ENCODE measurements at regions not wholly inside any gene's neighbourhood (a gene's known extent, or its start where the extent isn't known, plus 50 kb on each side); places are given as distances from the start of the nearest gene placed in this dataset.
"Not testable (repeated sequence)": the region's sequence is repeated elsewhere in the genome, so short reads cannot be mapped to it uniquely, and the experiment has no call there.

DNA sequence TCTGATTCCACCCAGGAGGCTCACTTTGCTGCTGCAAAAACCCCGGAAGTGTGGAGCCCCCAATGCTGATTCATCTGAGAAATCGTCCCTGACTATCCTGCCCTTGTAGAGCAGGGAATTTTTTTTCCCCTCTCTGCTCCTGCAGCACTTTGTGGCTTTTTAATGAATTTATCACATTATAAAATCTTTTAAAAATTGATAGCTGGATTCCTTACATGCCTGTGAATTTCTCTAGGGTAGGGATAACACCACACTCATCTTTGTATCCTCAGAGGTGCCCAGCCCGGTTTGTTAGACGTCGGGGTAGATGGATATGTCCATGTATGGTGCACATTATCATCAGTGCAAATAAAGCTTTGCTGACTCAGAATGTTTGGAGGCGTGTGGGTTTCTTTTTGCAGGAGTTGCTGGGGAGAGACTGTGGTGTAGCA, 185.7 kb downstream of the STK31 start:
- no peaks in the 10 kb centered on the region for H3K9me3 ChIP-seq (ENCODE audit: insufficient read depth, low read length, severe bottlenecking)
- peaks cover 22% of the 10 kb centered on the region for H3K4me1 ChIP-seq (ENCODE audit: insufficient read depth, low read length)
- H3K27me3 ChIP-seq (ENCODE audit: insufficient read depth, low read length, poor library complexity), result peaks cover 18% of the 10 kb centered on the region
- TF ChIP-seq, protein P1, sequence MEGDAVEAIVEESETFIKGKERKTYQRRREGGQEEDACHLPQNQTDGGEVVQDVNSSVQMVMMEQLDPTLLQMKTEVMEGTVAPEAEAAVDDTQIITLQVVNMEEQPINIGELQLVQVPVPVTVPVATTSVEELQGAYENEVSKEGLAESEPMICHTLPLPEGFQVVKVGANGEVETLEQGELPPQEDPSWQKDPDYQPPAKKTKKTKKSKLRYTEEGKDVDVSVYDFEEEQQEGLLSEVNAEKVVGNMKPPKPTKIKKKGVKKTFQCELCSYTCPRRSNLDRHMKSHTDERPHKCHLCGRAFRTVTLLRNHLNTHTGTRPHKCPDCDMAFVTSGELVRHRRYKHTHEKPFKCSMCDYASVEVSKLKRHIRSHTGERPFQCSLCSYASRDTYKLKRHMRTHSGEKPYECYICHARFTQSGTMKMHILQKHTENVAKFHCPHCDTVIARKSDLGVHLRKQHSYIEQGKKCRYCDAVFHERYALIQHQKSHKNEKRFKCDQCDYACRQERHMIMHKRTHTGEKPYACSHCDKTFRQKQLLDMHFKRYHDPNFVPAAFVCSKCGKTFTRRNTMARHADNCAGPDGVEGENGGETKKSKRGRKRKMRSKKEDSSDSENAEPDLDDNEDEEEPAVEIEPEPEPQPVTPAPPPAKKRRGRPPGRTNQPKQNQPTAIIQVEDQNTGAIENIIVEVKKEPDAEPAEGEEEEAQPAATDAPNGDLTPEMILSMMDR (IDR thresholded peaks at IDR 0.05; ENCODE audit: borderline replicate concordance, extremely low read depth, low read length, poor library complexity, severe bottlenecking), result no peak
- no peak for TF ChIP-seq EZH2 (IDR thresholded peaks at IDR 0.05; ENCODE audit: borderline replicate concordance, low read depth, low read length, severe bottlenecking)
- DNase-seq (peak; percentile 5), ATAC-seq (ENCODE audit: insufficient read depth, low read depth) (no peak)
- no peak overlapping the region for H3K9ac ChIP-seq (ENCODE audit: low read depth, low read length)
- H3K79me2 ChIP-seq (ENCODE audit: insufficient read depth, low read length), result no peaks in the 10 kb centered on the region
- no peak overlapping the region for H2AFZ ChIP-seq (ENCODE audit: low read depth, low read length)
- no peaks in the 10 kb centered on the region for H3K36me3 ChIP-seq (ENCODE audit: insufficient read depth, low read length)
- H4K20me1 ChIP-seq (ENCODE audit: insufficient read depth, low read length), result no peaks in the 10 kb centered on the region
- H3K27ac ChIP-seq (ENCODE audit: low read length), result no peak overlapping the region
- H3K4me3 ChIP-seq (ENCODE audit: low read depth in 1 of 2, low read length in 2 of 2), result no peak overlapping the region
- peak overlapping the region; percentile 43; the same call in 1 of the 2 replicates for H3K4me2 ChIP-seq (ENCODE audit: insufficient read depth, low read length)

DNA sequence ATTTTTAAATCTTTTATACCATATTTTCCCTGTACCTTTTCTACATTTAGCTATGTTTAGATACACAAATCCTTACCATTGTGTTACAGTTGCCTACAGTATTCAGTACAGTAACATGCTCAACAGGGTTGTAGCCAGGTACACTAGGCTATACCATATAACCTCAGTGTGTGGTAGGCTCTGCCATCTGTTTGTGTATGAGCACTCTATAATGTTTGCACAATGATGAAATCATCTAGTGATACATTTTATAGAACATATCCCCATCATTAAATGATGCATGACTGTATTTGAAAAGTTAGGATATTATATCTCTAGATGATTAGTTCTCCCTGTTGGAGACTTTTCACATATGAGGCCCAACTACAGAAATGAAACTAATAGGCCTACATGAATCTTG, 188.6 kb downstream of the STK31 start:
- Histone ChIP-seq H3K9me3 (ENCODE audit: insufficient read depth, low read length, severe bottlenecking) (no peaks in the 10 kb centered on the region), H3K4me3 (ENCODE audit: low read depth in 1 of 2, low read length in 2 of 2) (no peak overlapping the region), H3K27me3 (ENCODE audit: insufficient read depth, low read length, poor library complexity) (peaks cover 8% of the 10 kb centered on the region), H3K79me2 (ENCODE audit: insufficient read depth, low read length) (no peaks in the 10 kb centered on the region), H3K4me1 (ENCODE audit: insufficient read depth, low read length) (peaks cover 22% of the 10 kb centered on the region), H3K36me3 (ENCODE audit: insufficient read depth, low read length) (no peaks in the 10 kb centered on the region), H4K20me1 (ENCODE audit: insufficient read depth, low read length) (no peaks in the 10 kb centered on the region), H3K9ac (ENCODE audit: low read depth, low read length) (no peak overlapping the region), H3K27ac (ENCODE audit: low read length) (no peak overlapping the region), H3K4me2 (ENCODE audit: insufficient read depth, low read length) (no peak overlapping the region), H2AFZ (ENCODE audit: low read depth, low read length) (no peak overlapping the region)
- ATAC-seq (ENCODE audit: insufficient read depth, low read depth) (no peak), DNase-seq (no peak)
- TF ChIP-seq, protein P1 (IDR thresholded peaks at IDR 0.05; ENCODE audit: borderline replicate concordance, extremely low read depth, low read length, poor library complexity, severe bottlenecking), result no peak
- no peak for TF ChIP-seq EZH2 (IDR thresholded peaks at IDR 0.05; ENCODE audit: borderline replicate concordance, low read depth, low read length, severe bottlenecking)

DNA sequence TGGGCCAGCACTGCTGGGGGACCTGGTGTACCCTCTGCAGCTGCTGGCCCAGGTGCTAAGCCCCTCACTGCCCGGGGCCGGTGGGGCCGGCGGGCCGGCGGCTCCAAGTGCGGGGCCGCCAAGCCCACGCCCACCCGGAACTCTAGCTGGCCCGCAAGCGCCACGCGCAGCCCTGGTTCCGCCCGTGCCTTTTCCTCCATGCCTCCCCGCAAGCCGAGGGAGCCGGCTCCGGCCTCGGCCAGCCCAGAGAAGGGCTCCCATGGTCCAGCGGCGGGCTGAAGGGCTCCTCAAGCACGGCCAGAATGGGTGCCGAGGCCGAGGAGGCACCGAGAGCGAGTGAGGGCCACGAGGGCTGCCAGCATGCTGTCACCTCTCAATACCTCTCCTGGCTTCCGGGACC, 194.9 kb downstream of the STK31 start:
- H3K36me3 ChIP-seq (ENCODE audit: insufficient read depth, low read length); H3K9ac ChIP-seq (ENCODE audit: low read depth, low read length); H3K79me2 ChIP-seq (ENCODE audit: insufficient read depth, low read length); ATAC-seq (ENCODE audit: insufficient read depth, low read depth); H3K27ac ChIP-seq (ENCODE audit: low read length); H3K4me1 ChIP-seq (ENCODE audit: insufficient read depth, low read length); DNase-seq; H3K27me3 ChIP-seq (ENCODE audit: insufficient read depth, low read length, poor library complexity); H3K9me3 ChIP-seq (ENCODE audit: insufficient read depth, low read length, severe bottlenecking); H3K4me2 ChIP-seq (ENCODE audit: insufficient read depth, low read length); H2AFZ ChIP-seq (ENCODE audit: low read depth, low read length); H3K4me3 ChIP-seq (ENCODE audit: low read depth in 1 of 2, low read length in 2 of 2); H4K20me1 ChIP-seq (ENCODE audit: insufficient read depth, low read length): not testable (repeated sequence)

DNA sequence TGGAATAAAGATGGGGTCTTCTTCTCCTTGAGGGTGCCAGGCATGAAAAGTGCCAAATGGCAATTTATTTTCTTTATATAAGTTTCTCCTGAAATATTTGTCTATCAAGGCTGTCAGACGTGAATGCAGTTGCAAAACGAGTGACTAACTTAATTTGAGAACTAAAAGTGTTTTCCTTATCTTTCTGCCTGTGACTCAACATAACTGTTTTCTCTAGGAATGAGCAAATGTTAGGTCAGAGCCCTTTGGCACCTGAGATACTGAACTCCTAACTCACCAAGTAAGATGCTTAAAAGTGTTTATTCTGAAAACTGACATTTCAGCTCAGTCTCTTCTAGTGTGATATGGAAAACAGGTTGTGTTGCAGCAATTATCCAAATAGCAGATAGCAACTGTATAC, 197.0 kb downstream of the STK31 start:
- ATAC-seq (ENCODE audit: insufficient read depth, low read depth) (no peak), DNase-seq (no peak)
- Histone ChIP-seq H3K4me3 (ENCODE audit: low read depth in 1 of 2, low read length in 2 of 2) (no peak overlapping the region), H3K4me1 (ENCODE audit: insufficient read depth, low read length) (no peaks in the 10 kb centered on the region), H3K4me2 (ENCODE audit: insufficient read depth, low read length) (no peak overlapping the region), H3K9ac (ENCODE audit: low read depth, low read length) (no peak overlapping the region), H3K27me3 (ENCODE audit: insufficient read depth, low read length, poor library complexity) (no peaks in the 10 kb centered on the region), H3K36me3 (ENCODE audit: insufficient read depth, low read length) (no peaks in the 10 kb centered on the region), H2AFZ (ENCODE audit: low read depth, low read length) (no peak overlapping the region), H4K20me1 (ENCODE audit: insufficient read depth, low read length) (no peaks in the 10 kb centered on the region), H3K27ac (ENCODE audit: low read length) (no peak overlapping the region), H3K79me2 (ENCODE audit: insufficient read depth, low read length) (no peaks in the 10 kb centered on the region), H3K9me3 (ENCODE audit: insufficient read depth, low read length, severe bottlenecking) (no peaks in the 10 kb centered on the region)
- TF ChIP-seq, protein P1 (IDR thresholded peaks at IDR 0.05; ENCODE audit: borderline replicate concordance, extremely low read depth, low read length, poor library complexity, severe bottlenecking), result no peak
- no peak for TF ChIP-seq EZH2 (IDR thresholded peaks at IDR 0.05; ENCODE audit: borderline replicate concordance, low read depth, low read length, severe bottlenecking)

All from DND-41 (cell line).